Prostate gland (tissue), 2 donors: ENCODE measurements at regions not wholly inside any gene's neighbourhood (a gene's known extent, or its start where the extent isn't known, plus 50 kb on each side); places are given as distances from the start of the nearest gene placed in this dataset.

Experiments
- POLR2A ChIP-seq: fragments of 450-650 bp; IDR thresholded peaks from one replicate; pipeline ENCODE4 v1.6.1; 2016; ENCODE audit warnings: antibody characterized with exemption, mild to moderate bottlenecking
- POLR2AphosphoS5 ChIP-seq: sonication (generic); formaldehyde crosslinking; IDR thresholded peaks from one replicate; pipeline ENCODE4 v1.6.1; 2017; ENCODE audit warnings: antibody characterized with exemption
- TF ChIP-seq, protein P1 (sequence below), 4 experiments: fragments of 200-600 bp in 2 of 4; fragments of 450-650 bp in 2 of 4; sonication (generic) in 2 of 4; IDR thresholded peaks; 1 replicate in 3 of 4; 2 replicates in 1 of 4; pipeline ENCODE4 v1.5.1; 2016 to 2019; ENCODE audit warnings: antibody characterized with exemption in 4 of 4, mild to moderate bottlenecking in 2 of 4, moderate library complexity in 2 of 4

GRCh38 chr13:37492075-37492474 lies 106.5 kb downstream of the POSTN start:
- TF ChIP-seq, protein P1, sequence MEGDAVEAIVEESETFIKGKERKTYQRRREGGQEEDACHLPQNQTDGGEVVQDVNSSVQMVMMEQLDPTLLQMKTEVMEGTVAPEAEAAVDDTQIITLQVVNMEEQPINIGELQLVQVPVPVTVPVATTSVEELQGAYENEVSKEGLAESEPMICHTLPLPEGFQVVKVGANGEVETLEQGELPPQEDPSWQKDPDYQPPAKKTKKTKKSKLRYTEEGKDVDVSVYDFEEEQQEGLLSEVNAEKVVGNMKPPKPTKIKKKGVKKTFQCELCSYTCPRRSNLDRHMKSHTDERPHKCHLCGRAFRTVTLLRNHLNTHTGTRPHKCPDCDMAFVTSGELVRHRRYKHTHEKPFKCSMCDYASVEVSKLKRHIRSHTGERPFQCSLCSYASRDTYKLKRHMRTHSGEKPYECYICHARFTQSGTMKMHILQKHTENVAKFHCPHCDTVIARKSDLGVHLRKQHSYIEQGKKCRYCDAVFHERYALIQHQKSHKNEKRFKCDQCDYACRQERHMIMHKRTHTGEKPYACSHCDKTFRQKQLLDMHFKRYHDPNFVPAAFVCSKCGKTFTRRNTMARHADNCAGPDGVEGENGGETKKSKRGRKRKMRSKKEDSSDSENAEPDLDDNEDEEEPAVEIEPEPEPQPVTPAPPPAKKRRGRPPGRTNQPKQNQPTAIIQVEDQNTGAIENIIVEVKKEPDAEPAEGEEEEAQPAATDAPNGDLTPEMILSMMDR (IDR thresholded peaks at IDR 0.05): no peak
- no peak for TF ChIP-seq POLR2A
- no peak for TF ChIP-seq POLR2AphosphoS5
